ENCODE measurements at regions not wholly inside any gene's neighbourhood (a gene's known extent, or its start where the extent isn't known, plus 50 kb on each side); places are given as distances from the start of the nearest gene placed in this dataset.
"Not testable (repeated sequence)": the region's sequence is repeated elsewhere in the genome, so short reads cannot be mapped to it uniquely, and the experiment has no call there.

- no peak for DNase-seq (ENCODE audit: low read depth, low spot score)
- in situ Hi-C loops (cut with HindIII; ENCODE audit: low sequenced_read_pairs) = no loop called here
- no peak overlapping the region for H3K4me3 ChIP-seq (ENCODE audit: low read depth, low read length)
- TF ChIP-seq, protein P1, sequence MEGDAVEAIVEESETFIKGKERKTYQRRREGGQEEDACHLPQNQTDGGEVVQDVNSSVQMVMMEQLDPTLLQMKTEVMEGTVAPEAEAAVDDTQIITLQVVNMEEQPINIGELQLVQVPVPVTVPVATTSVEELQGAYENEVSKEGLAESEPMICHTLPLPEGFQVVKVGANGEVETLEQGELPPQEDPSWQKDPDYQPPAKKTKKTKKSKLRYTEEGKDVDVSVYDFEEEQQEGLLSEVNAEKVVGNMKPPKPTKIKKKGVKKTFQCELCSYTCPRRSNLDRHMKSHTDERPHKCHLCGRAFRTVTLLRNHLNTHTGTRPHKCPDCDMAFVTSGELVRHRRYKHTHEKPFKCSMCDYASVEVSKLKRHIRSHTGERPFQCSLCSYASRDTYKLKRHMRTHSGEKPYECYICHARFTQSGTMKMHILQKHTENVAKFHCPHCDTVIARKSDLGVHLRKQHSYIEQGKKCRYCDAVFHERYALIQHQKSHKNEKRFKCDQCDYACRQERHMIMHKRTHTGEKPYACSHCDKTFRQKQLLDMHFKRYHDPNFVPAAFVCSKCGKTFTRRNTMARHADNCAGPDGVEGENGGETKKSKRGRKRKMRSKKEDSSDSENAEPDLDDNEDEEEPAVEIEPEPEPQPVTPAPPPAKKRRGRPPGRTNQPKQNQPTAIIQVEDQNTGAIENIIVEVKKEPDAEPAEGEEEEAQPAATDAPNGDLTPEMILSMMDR (IDR thresholded peaks at IDR 0.05; ENCODE audit: low read depth, low read length) = no peak
Observed at GRCh38 chr16:47907109-47907508, 248.7 kb downstream of the ABCC12 start.

- in situ Hi-C loops (cut with HindIII; ENCODE audit: low sequenced_read_pairs) = no loop called here
- H3K4me3 ChIP-seq (ENCODE audit: low read depth, low read length) = no peak overlapping the region
- peak; percentile 39 for DNase-seq (ENCODE audit: low read depth, low spot score)
- TF ChIP-seq, protein P1 (IDR thresholded peaks at IDR 0.05; ENCODE audit: low read depth, low read length) = no peak
Observed at GRCh38 chr16:47905771-47906170, 250.0 kb downstream of the ABCC12 start.

DNA sequence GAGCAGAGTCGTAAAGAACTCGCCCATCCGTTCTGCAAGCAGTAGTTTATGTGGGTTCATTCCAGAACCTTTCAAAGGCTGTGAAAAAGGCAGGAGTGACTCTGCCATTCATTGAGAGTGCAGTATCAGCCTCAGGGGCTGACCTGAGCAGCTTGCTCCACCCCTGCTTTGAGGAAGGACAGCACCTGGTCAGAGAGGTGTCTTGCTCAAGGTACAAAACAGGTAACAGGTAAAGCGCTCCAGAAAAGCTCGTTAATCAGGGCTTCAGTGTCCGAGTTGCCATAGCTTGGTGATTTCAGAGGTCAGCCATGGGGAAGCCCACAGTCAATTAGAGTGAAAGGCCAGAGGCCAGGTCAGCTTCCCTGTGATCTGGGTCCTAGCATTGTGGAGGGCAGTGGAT, 251.1 kb downstream of the ABCC12 start:
- no peak for DNase-seq (ENCODE audit: low read depth, low spot score)
- no peak overlapping the region for H3K4me3 ChIP-seq (ENCODE audit: low read depth, low read length)
- TF ChIP-seq, protein P1 (IDR thresholded peaks at IDR 0.05; ENCODE audit: low read depth, low read length) = no peak
- in situ Hi-C loops (cut with HindIII; ENCODE audit: low sequenced_read_pairs) = no loop called here

DNA sequence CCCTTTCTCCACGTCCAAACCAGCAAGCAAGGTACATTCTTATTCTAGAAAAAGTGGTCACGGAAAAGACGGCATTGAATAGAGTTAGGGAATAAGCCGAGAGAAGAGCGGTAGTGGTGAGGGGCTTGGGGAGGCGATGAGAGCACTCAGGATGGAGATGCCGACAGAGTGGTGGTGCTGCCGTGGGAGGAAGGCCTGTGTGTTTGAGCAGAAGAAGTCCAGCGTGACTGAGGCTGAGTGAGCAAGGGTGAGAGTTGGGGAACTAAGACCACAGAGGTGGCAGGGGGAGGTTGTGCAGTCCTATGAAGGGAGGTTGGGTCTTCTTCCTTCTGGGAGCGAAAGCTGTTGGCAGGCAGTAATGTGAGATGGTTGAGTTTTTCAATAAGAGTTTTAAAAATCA, 252.3 kb downstream of the ABCC12 start:
- H3K4me3 ChIP-seq (ENCODE audit: low read depth, low read length) = no peak overlapping the region
- DNase-seq (ENCODE audit: low read depth, low spot score) = no peak
- TF ChIP-seq, protein P1 (IDR thresholded peaks at IDR 0.05; ENCODE audit: low read depth, low read length) = no peak
- in situ Hi-C loops (cut with HindIII; ENCODE audit: low sequenced_read_pairs) = no loop called here

DNA sequence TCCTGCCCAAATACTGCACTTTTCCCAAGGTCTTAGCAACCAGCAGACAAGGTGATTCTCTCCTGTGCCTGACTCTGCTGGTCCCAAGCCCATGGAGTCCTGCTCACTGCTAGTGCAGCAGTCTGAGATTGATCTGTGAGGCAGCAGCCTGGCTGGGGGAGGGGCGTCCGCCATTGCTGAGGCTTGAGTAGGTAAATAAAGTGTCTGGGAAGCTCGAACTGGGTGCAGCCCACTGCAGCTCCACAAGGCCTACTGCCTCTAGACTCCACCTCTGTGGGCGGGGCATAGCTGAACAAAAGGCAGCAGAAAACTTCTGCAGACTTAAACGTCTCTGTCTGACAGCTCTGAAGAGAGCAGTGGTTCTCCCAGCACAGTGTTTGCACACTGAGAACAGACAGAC, 258.7 kb downstream of the ABCC12 start:
- in situ Hi-C loops (cut with HindIII; ENCODE audit: low sequenced_read_pairs); DNase-seq (ENCODE audit: low read depth, low spot score); H3K4me3 ChIP-seq (ENCODE audit: low read depth, low read length): not testable (repeated sequence)

GRCh38 chr16:47895146-47895545, 260.6 kb downstream of the ABCC12 start:
- TF ChIP-seq, protein P1 (IDR thresholded peaks at IDR 0.05; ENCODE audit: low read depth, low read length) = no peak
- no peak overlapping the region for H3K4me3 ChIP-seq (ENCODE audit: low read depth, low read length)
- in situ Hi-C loops (cut with HindIII; ENCODE audit: low sequenced_read_pairs) = no loop called here
- DNase-seq (ENCODE audit: low read depth, low spot score) = no peak

DNA sequence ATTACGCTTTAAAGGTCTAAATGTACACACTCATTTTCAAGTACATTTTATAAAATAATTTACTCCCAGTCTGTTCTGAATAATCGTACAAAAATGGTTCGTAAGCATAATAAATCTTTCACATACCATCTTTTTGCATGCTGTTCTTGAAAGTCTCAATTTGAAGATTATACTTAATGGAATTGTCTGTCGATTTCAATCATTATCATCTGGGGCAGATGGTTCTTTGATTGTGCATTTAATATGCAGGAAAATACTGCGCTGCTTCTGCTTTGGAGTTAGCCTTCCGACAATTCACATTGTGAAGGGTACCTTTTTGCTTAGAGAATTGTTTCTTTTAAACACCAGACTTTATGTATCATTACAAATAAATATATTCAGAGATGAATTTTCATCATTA, 262.8 kb downstream of the ABCC12 start:
- in situ Hi-C loops (cut with HindIII; ENCODE audit: low sequenced_read_pairs) = no loop called here
- DNase-seq (ENCODE audit: low read depth, low spot score) = no peak
- TF ChIP-seq, protein P1 (IDR thresholded peaks at IDR 0.05; ENCODE audit: low read depth, low read length) = no peak
- no peak overlapping the region for H3K4me3 ChIP-seq (ENCODE audit: low read depth, low read length)

Measured in astrocyte of the spinal cord (primary cell).